ENCODE measurements at regions not wholly inside any gene's neighbourhood (a gene's known extent, or its start where the extent isn't known, plus 50 kb on each side); places are given as distances from the start of the nearest gene placed in this dataset.

GRCh38 chr6:51562198-51562597, 525.2 kb downstream of the PKHD1 start:
- H3K36me3 ChIP-seq (replicated peaks in 1 of 2; ENCODE audit: control insufficient read depth in 1 of 2, insufficient read depth in 2 of 2, low read length in 2 of 2): no peaks in the 10 kb centered on the region
- no peaks in the 10 kb centered on the region for H4K20me1 ChIP-seq (ENCODE audit: insufficient read depth, low read length)
- BruUV-seq (replicated peaks): no TSS peak
- ChIA-PET CTCF (ENCODE audit: low intra/inter-chr PET ratio, low total read pairs) (no interaction called here), POLR2A (no interaction called here)
- H2AFZ ChIP-seq (ENCODE audit: low read length): no peak overlapping the region
- H3K27ac ChIP-seq (ENCODE audit: extremely low read length, insufficient read depth, low read length): no peak overlapping the region
- no peaks in the 10 kb centered on the region for H3K79me2 ChIP-seq (ENCODE audit: insufficient read depth, low read length)
- no peak overlapping the region for H3K9ac ChIP-seq (ENCODE audit: insufficient read depth, low read depth, low read length)
- no peak overlapping the region for H3K4me2 ChIP-seq (ENCODE audit: low read depth, low read length)
- TF ChIP-seq, protein P1, sequence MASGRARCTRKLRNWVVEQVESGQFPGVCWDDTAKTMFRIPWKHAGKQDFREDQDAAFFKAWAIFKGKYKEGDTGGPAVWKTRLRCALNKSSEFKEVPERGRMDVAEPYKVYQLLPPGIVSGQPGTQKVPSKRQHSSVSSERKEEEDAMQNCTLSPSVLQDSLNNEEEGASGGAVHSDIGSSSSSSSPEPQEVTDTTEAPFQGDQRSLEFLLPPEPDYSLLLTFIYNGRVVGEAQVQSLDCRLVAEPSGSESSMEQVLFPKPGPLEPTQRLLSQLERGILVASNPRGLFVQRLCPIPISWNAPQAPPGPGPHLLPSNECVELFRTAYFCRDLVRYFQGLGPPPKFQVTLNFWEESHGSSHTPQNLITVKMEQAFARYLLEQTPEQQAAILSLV (CRISPR knock-in tag; IDR thresholded peaks at IDR 0.05; ENCODE audit: borderline replicate concordance): no peak
- TF ChIP-seq PHF5A (CRISPR knock-in tag; IDR thresholded peaks at IDR 0.05; ENCODE audit: low read depth, unreplicated experiment): no peak
- TF ChIP-seq, protein P2, sequence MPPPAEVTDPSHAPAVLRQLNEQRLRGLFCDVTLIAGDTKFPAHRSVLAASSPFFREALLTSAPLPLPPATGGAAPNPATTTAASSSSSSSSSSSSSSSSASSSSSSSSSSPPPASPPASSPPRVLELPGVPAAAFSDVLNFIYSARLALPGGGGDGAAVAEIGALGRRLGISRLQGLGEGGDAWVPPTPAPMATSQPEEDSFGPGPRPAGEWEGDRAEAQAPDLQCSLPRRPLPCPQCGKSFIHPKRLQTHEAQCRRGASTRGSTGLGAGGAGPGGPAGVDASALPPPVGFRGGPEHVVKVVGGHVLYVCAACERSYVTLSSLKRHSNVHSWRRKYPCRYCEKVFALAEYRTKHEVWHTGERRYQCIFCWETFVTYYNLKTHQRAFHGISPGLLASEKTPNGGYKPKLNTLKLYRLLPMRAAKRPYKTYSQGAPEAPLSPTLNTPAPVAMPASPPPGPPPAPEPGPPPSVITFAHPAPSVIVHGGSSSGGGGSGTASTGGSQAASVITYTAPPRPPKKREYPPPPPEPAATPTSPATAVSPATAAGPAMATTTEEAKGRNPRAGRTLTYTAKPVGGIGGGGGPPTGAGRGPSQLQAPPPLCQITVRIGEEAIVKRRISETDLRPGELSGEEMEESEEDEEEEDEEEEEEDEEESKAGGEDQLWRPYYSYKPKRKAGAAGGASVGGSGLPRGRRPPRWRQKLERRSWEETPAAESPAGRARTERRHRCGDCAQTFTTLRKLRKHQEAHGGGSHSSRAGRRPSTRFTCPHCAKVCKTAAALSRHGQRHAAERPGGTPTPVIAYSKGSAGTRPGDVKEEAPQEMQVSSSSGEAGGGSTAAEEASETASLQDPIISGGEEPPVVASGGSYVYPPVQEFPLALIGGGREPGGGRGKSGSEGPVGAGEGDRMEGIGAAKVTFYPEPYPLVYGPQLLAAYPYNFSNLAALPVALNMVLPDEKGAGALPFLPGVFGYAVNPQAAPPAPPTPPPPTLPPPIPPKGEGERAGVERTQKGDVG (CRISPR knock-in tag; IDR thresholded peaks at IDR 0.05; ENCODE audit: borderline replicate concordance): no peak
- intact Hi-C loops (cut with micrococcal nuclease; ENCODE audit: unreplicated experiment) (no loop called here), in situ Hi-C loops (cut with HindIII; ENCODE audit: extremely low pct_ligation_motif_present, low pct_unique_long_range_greater_than_20kb) (no loop called here)
- WGBS (ENCODE audit: low lambda C conversion rate): 2% methylated on average over 1 of the region's 1 CpG
- ATAC-seq: no peak
- H3K27me3 ChIP-seq (ENCODE audit: control insufficient read depth in 1 of 2, insufficient read depth in 2 of 2, low read length in 2 of 2): no peaks in the 10 kb centered on the region
- H3K4me3 ChIP-seq (replicated peaks in 1 of 3; ENCODE audit: insufficient read depth in 1 of 3, low read depth in 2 of 3, low read length in 3 of 3): no peak overlapping the region
- H3K9me3 ChIP-seq (ENCODE audit: low read length): no peaks in the 10 kb centered on the region
- DNase-seq (ENCODE audit: low spot score): no peak
- FAIRE-seq: no peak
- no peaks in the 10 kb centered on the region for H3K4me1 ChIP-seq (ENCODE audit: insufficient read depth, low read length)

Small RNA genes in the stretch of these regions (small RNA-seq; reads per million reads assigned to genes)
- gene RF00572 (ENCODE audit: insufficient read depth in 2 of 3, insufficient read length in 3 of 3, low read depth in 2 of 3, low replicate concordance in 1 of 3): 0 to 0.33 (median 0.10) reads per million in 3 experiments
